IMR-90 (cell line): ENCODE measurements at regions not wholly inside any gene's neighbourhood (a gene's known extent, or its start where the extent isn't known, plus 50 kb on each side); places are given as distances from the start of the nearest gene placed in this dataset.

Experiments
- ATAC-seq: fragments of 200-7000 bp; cut with Tn5 transposase; 2 replicates; pipeline ENCODE4 v1.9.1; 2020; ENCODE audit warnings: low read depth, mild to moderate bottlenecking, moderate library complexity
- BruUV-seq: library from RNA; stranded (reverse); fragments of 400-500 nt; replicated peaks from 2 replicates; lab custom pipeline; 2021; lab: Mats Ljungman, UMichigan
- CTCF ChIA-PET: fragments of 300-600 bp; formaldehyde crosslinking; extraction: SDS; loops from one replicate; lab custom pipeline; 2021; ENCODE audit warnings: antibody characterized with exemption; lab: Yijun Ruan, JAX
- POLR2A ChIA-PET: fragments of 300-600 bp; sonication (Branson Sonifier 250); formaldehyde crosslinking; loops from one replicate; lab custom pipeline; 2022; ENCODE audit warnings: antibody characterized with exemption; ENCODE audit not compliant: unreplicated experiment; lab: Charles Lee
- DNase-seq: peaks from one replicate; pipeline ENCODE4 v3.0.0; 2013
- H2AFZ ChIP-seq: replicated peaks from 2 replicates; pipeline ENCODE3; 2013; ENCODE audit warnings: low read length, mild to moderate bottlenecking; ENCODE audit not compliant: poor library complexity
- H2AK5ac ChIP-seq: 2 replicates; pipeline ENCODE4 v1.6.1; 2013; ENCODE audit warnings: low read depth, low read length, inconsistent platforms
- H2AK9ac ChIP-seq: replicated peaks from 2 replicates; pipeline ENCODE3; 2013; ENCODE audit warnings: mild to moderate bottlenecking, low read depth, low read length, moderate library complexity; ENCODE audit not compliant: poor library complexity
- H2BK120ac ChIP-seq: 2 replicates; pipeline ENCODE4 v1.6.1; 2013; ENCODE audit warnings: low read depth, low read length, inconsistent platforms
- H2BK15ac ChIP-seq: 3 replicates; pipeline ENCODE4 v1.6.1; 2013; ENCODE audit warnings: low read depth, low read length, inconsistent platforms
- H2BK20ac ChIP-seq: 2 replicates; pipeline ENCODE4 v1.6.1; 2013; ENCODE audit warnings: low read depth, mild to moderate bottlenecking, inconsistent platforms, low read length, moderate library complexity
- H2BK5ac ChIP-seq: 2 replicates; pipeline ENCODE4 v1.6.1; 2013; ENCODE audit warnings: mild to moderate bottlenecking, low read depth, low read length, inconsistent platforms; ENCODE audit not compliant: poor library complexity, severe bottlenecking
- H3K14ac ChIP-seq: replicated peaks from 2 replicates; pipeline ENCODE4 v1.6.1; 2013; ENCODE audit warnings: low read depth, low read length, inconsistent platforms
- H3K18ac ChIP-seq: 2 replicates; pipeline ENCODE4 v1.6.1; 2013; ENCODE audit warnings: low read depth, low read length, control low read depth
- H3K23ac ChIP-seq: 2 replicates; pipeline ENCODE4 v1.6.1; 2013; ENCODE audit warnings: low read depth, low read length, inconsistent platforms
- H3K27ac ChIP-seq: 2 replicates; pipeline ENCODE4 v1.5.1; 2013; ENCODE audit warnings: mild to moderate bottlenecking, control low read depth, low read length; ENCODE audit not compliant: insufficient read depth
- H3K27me3 ChIP-seq: 2 replicates; pipeline ENCODE4 v1.6.1; 2013; ENCODE audit warnings: low read length; ENCODE audit not compliant: control insufficient read depth, insufficient read depth
- H3K36me3 ChIP-seq: 2 replicates; pipeline ENCODE4 v1.6.1; 2013; ENCODE audit warnings: low read length, mixed read lengths; ENCODE audit not compliant: control insufficient read depth, insufficient read depth
- H3K4ac ChIP-seq: 2 replicates; pipeline ENCODE4 v1.6.1; 2013; ENCODE audit warnings: low read depth, low read length, inconsistent platforms
- H3K4me1 ChIP-seq: 2 replicates; pipeline ENCODE4 v1.6.1; 2013; ENCODE audit warnings: low read length, mixed read lengths; ENCODE audit not compliant: control insufficient read depth, insufficient read depth
- H3K4me2 ChIP-seq: 2 replicates; pipeline ENCODE4 v1.6.1; 2013; ENCODE audit warnings: low read depth, mild to moderate bottlenecking, control low read depth, low read length, moderate library complexity
- H3K4me3 ChIP-seq: 2 replicates; pipeline ENCODE4 v1.5.1; 2013; ENCODE audit warnings: low read depth, mild to moderate bottlenecking, control low read depth, low read length, moderate library complexity; ENCODE audit not compliant: insufficient read depth
- H3K56ac ChIP-seq: 2 replicates; pipeline ENCODE4 v1.6.1; 2013; ENCODE audit warnings: low read length, inconsistent platforms; ENCODE audit not compliant: insufficient read depth; ENCODE audit errors: extremely low read depth
- H3K79me1 ChIP-seq, 2 experiments: 2 replicates each; pipeline ENCODE4 v1.6.1; 2013; ENCODE audit warnings: low read length in 2 of 2, inconsistent platforms in 1 of 2, low read depth in 1 of 2
- H3K9ac ChIP-seq: 2 replicates; pipeline ENCODE4 v1.6.1; 2013; ENCODE audit warnings: low read depth, low read length, control low read depth
- H3K9me1 ChIP-seq: 2 replicates; pipeline ENCODE4 v1.6.1; 2013; ENCODE audit warnings: low read length, inconsistent platforms; ENCODE audit not compliant: insufficient read depth
- H3K9me3 ChIP-seq: 2 replicates; pipeline ENCODE4 v1.6.1; 2013; ENCODE audit warnings: low read length; ENCODE audit not compliant: control insufficient read depth, insufficient read depth
- H4K20me1 ChIP-seq: 2 replicates; pipeline ENCODE4 v1.6.1; 2013; ENCODE audit warnings: low read length, inconsistent platforms; ENCODE audit not compliant: insufficient read depth
- H4K5ac ChIP-seq: 2 replicates; pipeline ENCODE4 v1.6.1; 2013; ENCODE audit warnings: mild to moderate bottlenecking, low read depth, low read length, control low read depth
- H4K8ac ChIP-seq, 2 experiments: 2 replicates each; pipeline ENCODE4 v1.6.1; 2013; ENCODE audit warnings: low read depth in 2 of 2, low read length in 2 of 2, control low read depth in 1 of 2, inconsistent platforms in 1 of 2
- H4K91ac ChIP-seq: 2 replicates; pipeline ENCODE4 v1.6.1; 2013; ENCODE audit warnings: low read depth, low read length, inconsistent platforms; ENCODE audit not compliant: insufficient read depth
- BHLHE40 ChIP-seq: fragments of 150-350 bp; IDR thresholded peaks from 2 replicates; pipeline ENCODE4 v1.6.1; 2016; ENCODE audit warnings: mild to moderate bottlenecking, low read depth, low read length
- CEBPB ChIP-seq: IDR thresholded peaks from 2 replicates; pipeline ENCODE4 v1.6.1; 2012; ENCODE audit warnings: low read depth, low read length, improper control_type of control experiment
- CHD1 ChIP-seq: IDR thresholded peaks from 2 replicates; pipeline ENCODE4 v1.6.1; 2012; ENCODE audit warnings: low read depth, low read length, improper control_type of control experiment
- FOS ChIP-seq: fragments of 150-350 bp; IDR thresholded peaks from 2 replicates; pipeline ENCODE4 v1.6.1; 2016; ENCODE audit warnings: low read depth, low read length
- MAFK ChIP-seq: IDR thresholded peaks from 2 replicates; pipeline ENCODE4 v1.6.1; 2012; ENCODE audit warnings: low read depth, low read length, improper control_type of control experiment
- MAZ ChIP-seq: IDR thresholded peaks from 2 replicates; pipeline ENCODE4 v1.6.1; 2012; ENCODE audit warnings: low read depth, mild to moderate bottlenecking, low read length, improper control_type of control experiment, moderate library complexity, borderline replicate concordance
- MXI1 ChIP-seq: IDR thresholded peaks from 2 replicates; pipeline ENCODE4 v1.6.1; 2012; ENCODE audit warnings: low read depth, mild to moderate bottlenecking, low read length, moderate library complexity, borderline replicate concordance
- NFE2L2 ChIP-seq: fragments of 150-350 bp; IDR thresholded peaks from 2 replicates; pipeline ENCODE4 v1.6.1; 2016; ENCODE audit warnings: low read depth, mild to moderate bottlenecking, low read length
- POLR2A ChIP-seq: IDR thresholded peaks from 2 replicates; pipeline ENCODE4 v1.6.1; 2012; ENCODE audit warnings: mild to moderate bottlenecking, low read depth, low read length
- RAD21 ChIP-seq: IDR thresholded peaks from 2 replicates; pipeline ENCODE4 v1.6.1; 2012; ENCODE audit warnings: low read length, improper control_type of control experiment
- RCOR1 ChIP-seq: IDR thresholded peaks from 2 replicates; pipeline ENCODE4 v1.6.1; 2012; ENCODE audit warnings: mild to moderate bottlenecking, low read length, improper control_type of control experiment; ENCODE audit not compliant: insufficient replicate concordance
- RFX5 ChIP-seq: IDR thresholded peaks from 2 replicates; pipeline ENCODE4 v1.8.0; 2012; ENCODE audit warnings: low read depth, mild to moderate bottlenecking, low read length, moderate library complexity
- SMC3 ChIP-seq: fragments of 150-350 bp; IDR thresholded peaks from 2 replicates; pipeline ENCODE4 v1.6.1; 2016; ENCODE audit warnings: low read depth, mild to moderate bottlenecking, antibody characterized with exemption, low read length, moderate library complexity
- USF2 ChIP-seq: fragments of 150-350 bp; IDR thresholded peaks from 2 replicates; pipeline ENCODE4 v1.6.1; 2017; ENCODE audit warnings: mild to moderate bottlenecking, antibody characterized with exemption, low read length, low read depth
- WGBS, 2 experiments: methylation state at CpG; one replicate each; pipeline versions ENCODE4 v1.1.5 to v1.1.7; 2013; ENCODE audit warnings: missing lambda C conversion rate in 2 of 2; ENCODE audit not compliant: insufficient read length in 1 of 2; ENCODE audit errors: extremely low coverage in 2 of 2; 5-methylcytosine and 5-hydroxymethylcytosine counted together
- dilution Hi-C: fragments of 300-500 bp; cut with HindIII; formaldehyde crosslinking; loops from one replicate; pipeline ENCODE4 v1.14.3; 2018; ENCODE audit warnings: low sequenced_read_pairs; ENCODE audit not compliant: unreplicated experiment
- in situ Hi-C: fragments of 300-500 bp; cut with MboI; formaldehyde crosslinking; loops from 3 replicates; pipeline ENCODE4 v1.14.3; 2019; ENCODE audit warnings: low sequenced_read_pairs, inconsistent platforms, mixed read lengths
- intact Hi-C: fragments of 100-400 bp; cut with micrococcal nuclease; formaldehyde crosslinking; loops from 2 replicates; pipeline ENCODE4 v1.10.0; 2022
- TF ChIP-seq, protein P1 (sequence below): conservative IDR thresholded peaks from 2 replicates; pipeline ENCODE4 v1.5.1; 2012; ENCODE audit warnings: mild to moderate bottlenecking, low read depth, low read length, improper control_type of control experiment
- TF ChIP-seq, protein P2 (sequence below): fragments of 150-350 bp; IDR thresholded peaks from 2 replicates; pipeline ENCODE4 v1.6.1; 2016; ENCODE audit warnings: low read depth, mild to moderate bottlenecking, low read length, moderate library complexity, borderline replicate concordance

GRCh38 chr5:68140763-68141162, 74.8 kb upstream of the PIK3R1 start:
- H2AK9ac ChIP-seq, result no peak overlapping the region
- ChIA-PET CTCF (no interaction called here), POLR2A (interaction anchor here (0.6 kb wide), 1 partner anchor 61 kb away, joined by 11 read pairs; no protein-coding TSS in a partner anchor)
- in situ Hi-C loops (no loop called here), dilution Hi-C loops (no loop called here), intact Hi-C loops (no loop called here)
- BruUV-seq, result no TSS peak
- H2BK120ac ChIP-seq, result peak overlapping the region; percentile 42
- H4K20me1 ChIP-seq, result no peaks in the 10 kb centered on the region
- H3K18ac ChIP-seq, result peak overlapping the region; percentile 19; the same call in 1 of the 2 replicates
- H3K79me1 ChIP-seq, result no peaks in the 10 kb centered on the region
- no peak overlapping the region for H2AFZ ChIP-seq
- no peak overlapping the region for H2BK15ac ChIP-seq
- no peak overlapping the region for H3K4me3 ChIP-seq
- no peak overlapping the region for H3K4ac ChIP-seq
- H3K4me2 ChIP-seq, result no peak overlapping the region; the same call in 1 of the 2 replicates
- H3K9me1 ChIP-seq, result no peaks in the 10 kb centered on the region; the same call in 1 of the 2 replicates
- peaks cover 3% of the 10 kb centered on the region; the same call in 1 of the 2 replicates for H3K4me1 ChIP-seq
- no peak overlapping the region for H3K27ac ChIP-seq
- TF ChIP-seq NFE2L2 (no peak), BHLHE40 (no peak), RAD21 (no peak), POLR2A (no peak), FOS (no peak), MAZ (no peak), CHD1 (no peak), MXI1 (no peak), MAFK (no peak), RFX5 (no peak), USF2 (no peak), SMC3 (no peak), CEBPB (no peak), RCOR1 (no peak)
- TF ChIP-seq, protein P1, sequence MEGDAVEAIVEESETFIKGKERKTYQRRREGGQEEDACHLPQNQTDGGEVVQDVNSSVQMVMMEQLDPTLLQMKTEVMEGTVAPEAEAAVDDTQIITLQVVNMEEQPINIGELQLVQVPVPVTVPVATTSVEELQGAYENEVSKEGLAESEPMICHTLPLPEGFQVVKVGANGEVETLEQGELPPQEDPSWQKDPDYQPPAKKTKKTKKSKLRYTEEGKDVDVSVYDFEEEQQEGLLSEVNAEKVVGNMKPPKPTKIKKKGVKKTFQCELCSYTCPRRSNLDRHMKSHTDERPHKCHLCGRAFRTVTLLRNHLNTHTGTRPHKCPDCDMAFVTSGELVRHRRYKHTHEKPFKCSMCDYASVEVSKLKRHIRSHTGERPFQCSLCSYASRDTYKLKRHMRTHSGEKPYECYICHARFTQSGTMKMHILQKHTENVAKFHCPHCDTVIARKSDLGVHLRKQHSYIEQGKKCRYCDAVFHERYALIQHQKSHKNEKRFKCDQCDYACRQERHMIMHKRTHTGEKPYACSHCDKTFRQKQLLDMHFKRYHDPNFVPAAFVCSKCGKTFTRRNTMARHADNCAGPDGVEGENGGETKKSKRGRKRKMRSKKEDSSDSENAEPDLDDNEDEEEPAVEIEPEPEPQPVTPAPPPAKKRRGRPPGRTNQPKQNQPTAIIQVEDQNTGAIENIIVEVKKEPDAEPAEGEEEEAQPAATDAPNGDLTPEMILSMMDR, result no peak
- TF ChIP-seq, protein P2, sequence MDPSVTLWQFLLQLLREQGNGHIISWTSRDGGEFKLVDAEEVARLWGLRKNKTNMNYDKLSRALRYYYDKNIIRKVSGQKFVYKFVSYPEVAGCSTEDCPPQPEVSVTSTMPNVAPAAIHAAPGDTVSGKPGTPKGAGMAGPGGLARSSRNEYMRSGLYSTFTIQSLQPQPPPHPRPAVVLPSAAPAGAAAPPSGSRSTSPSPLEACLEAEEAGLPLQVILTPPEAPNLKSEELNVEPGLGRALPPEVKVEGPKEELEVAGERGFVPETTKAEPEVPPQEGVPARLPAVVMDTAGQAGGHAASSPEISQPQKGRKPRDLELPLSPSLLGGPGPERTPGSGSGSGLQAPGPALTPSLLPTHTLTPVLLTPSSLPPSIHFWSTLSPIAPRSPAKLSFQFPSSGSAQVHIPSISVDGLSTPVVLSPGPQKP, result no peak
- H3K14ac ChIP-seq, result peak overlapping the region; percentile 76
- H3K9ac ChIP-seq, result no peak overlapping the region
- H2AK5ac ChIP-seq, result peak overlapping the region; percentile 35; the same call in 1 of the 2 replicates
- 0 out of 4 replicates have a peak overlapping the region, but pooled peaks of 1 of the 2 experiments have one; percentile 8 for H4K8ac ChIP-seq
- H3K56ac ChIP-seq, result no peak overlapping the region
- H3K36me3 ChIP-seq, result no peaks in the 10 kb centered on the region
- no peak for DNase-seq
- ATAC-seq, result no peak
- no peaks in the 10 kb centered on the region for H3K27me3 ChIP-seq
- no peak overlapping the region for H2BK5ac ChIP-seq
- H3K9me3 ChIP-seq, result no peaks in the 10 kb centered on the region
- H2BK20ac ChIP-seq, result no peak overlapping the region; the same call in 1 of the 2 replicates
- no CpG with 5 or more reads among the region's 1 CpG for WGBS, 2 experiments
- H3K23ac ChIP-seq, result no peak overlapping the region
- H4K5ac ChIP-seq, result peak overlapping the region; percentile 48; the same call in 1 of the 2 replicates
- no peak overlapping the region for H4K91ac ChIP-seq
